DLD1 (cell line): ENCODE measurements at regions not wholly inside any gene's neighbourhood (a gene's known extent, or its start where the extent isn't known, plus 50 kb on each side); places are given as distances from the start of the nearest gene placed in this dataset.
"Not testable (repeated sequence)": the region's sequence is repeated elsewhere in the genome, so short reads cannot be mapped to it uniquely, and the experiment has no call there.

Source experiments
- in situ Hi-C: cut with HindIII; loops from 2 replicates; pipeline ENCODE4 v1.10.0; 2017; ENCODE audit warnings: low sequenced_read_pairs

DNA sequence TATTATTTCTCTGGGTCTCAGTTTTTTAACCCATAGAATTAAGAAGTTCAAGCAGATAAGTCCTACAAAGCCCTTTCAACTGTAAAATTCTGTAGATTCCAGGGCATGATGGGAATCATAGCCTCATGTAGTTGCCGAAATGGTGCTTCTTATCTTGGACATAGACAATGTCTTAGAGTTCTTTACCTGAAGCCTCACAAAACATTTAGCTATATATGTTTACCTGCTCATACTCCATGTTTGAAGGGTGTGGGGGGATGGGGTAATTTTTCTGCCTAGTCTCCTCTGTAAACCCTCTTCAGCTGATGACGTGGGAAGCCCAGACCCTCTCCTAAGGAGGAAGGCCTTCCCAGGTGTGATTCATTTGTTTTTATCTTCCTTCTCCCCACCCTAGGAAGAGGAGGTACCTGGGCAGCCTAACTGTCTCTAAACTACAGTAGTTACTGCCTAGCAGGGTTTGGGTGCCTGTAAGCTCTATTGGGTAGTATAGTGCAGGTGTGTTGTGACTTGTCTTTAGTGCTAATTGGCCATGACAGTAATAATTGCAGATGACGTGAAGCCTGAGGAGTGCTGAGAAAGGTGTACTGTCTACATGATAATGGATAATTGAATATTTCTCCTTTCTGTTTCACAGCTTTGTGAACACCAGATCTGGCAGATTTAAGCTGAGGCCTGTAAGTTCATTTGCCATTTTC lies 230.8 kb downstream of the TFAP2B start:
- in situ Hi-C loops, result no loop called here

DNA sequence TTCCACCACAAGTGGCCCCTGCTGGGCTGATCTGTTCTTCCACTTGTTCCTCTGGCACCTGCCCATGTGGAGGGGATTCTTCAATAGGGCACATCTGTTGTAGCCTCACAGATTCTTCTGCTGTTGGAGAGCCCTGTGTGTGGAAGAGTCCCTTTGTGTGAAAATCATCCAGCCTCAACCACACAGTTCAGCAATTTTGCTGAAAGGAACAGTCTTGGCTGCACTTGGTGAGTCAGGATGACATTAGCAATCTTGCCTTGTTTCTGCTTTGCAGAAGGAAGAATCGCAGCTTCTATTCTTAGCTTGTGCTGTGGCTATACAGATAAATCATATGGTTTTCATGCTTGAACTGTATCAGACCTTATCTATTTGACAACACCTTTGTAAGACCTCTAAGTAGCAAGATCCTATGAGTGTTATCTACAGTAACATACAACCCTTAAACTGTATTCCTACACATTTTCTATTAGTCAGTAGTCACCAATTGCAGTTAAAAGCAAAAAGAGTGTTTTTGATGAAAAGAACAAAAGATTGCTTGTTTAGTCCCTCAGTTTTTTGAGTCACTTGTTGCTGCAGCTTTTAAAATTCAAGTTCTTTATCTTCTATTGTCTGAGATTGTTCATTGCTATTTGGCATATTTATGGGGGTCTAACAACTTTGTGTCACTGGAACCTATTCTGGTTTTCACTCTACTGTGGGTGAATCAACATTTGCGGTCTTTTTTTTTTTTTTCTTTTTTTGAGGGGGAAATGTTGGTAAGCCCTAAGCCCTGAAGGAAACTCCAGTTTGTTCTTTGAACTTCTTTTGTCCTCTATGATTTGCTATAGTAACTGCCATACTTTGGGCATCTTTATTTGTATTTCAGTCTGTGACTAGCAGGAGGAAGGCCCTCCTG lies 231.6 kb downstream of the TFAP2B start:
- in situ Hi-C loops, result no loop called here

DNA sequence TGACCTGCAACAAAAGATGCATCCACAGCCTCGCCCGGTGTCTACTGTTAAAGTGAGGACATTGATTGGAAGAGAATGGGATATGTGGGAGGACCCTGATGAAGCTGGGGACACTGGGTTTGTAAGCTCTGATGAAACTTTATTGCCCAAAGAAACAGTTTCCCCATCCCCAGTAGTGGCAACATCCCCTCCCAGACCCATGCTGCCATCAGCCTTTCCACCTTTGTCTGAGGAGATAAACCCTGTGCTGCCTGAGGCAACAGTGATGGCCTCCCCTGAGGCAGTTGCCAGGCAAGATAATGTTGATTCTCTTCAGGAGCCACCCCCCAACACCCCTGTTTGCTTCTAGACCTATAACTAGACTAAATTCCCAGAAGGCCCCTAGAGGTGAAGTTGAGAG lies 234.0 kb downstream of the TFAP2B start:
- in situ Hi-C loops, result not testable (repeated sequence)

DNA sequence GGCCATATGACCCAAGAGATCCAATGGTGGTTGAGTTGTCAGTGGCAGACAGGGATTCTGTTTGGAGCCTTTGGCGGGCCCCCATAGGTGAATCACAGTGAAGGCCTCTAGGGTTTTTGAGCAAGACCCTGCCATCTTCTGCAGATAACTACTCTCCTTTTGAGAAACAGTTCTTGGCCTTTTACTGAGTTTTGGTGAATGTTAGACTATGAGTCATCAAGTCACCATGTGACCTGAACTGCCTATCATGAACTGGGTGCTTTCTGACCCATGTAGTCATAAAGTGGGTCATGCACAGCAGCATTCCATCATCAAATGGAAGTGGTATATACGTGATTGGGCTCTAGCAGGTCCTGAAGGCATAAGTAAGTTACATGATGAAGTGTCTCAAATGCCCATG lies 236.6 kb downstream of the TFAP2B start:
- in situ Hi-C loops, result not testable (repeated sequence)

DNA sequence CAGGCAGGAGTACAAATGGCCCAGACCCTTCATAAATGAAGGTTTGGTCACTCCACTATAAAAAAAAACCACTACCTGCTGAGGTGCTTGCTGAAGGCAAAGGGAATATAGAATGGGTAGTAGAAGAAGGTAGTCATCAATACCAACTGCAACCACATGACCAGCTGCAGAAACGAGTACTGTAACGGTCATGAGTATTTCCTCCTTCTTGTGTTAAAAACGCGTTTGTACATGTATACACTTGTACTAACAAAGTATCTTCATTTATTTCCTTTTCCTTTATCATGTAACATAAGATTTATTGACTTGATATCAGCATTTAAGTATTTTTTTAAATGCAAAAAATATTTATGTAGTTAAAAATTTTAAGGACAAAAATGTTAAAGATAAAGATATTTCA lies 238.6 kb downstream of the TFAP2B start:
- in situ Hi-C loops, result no loop called here

DNA sequence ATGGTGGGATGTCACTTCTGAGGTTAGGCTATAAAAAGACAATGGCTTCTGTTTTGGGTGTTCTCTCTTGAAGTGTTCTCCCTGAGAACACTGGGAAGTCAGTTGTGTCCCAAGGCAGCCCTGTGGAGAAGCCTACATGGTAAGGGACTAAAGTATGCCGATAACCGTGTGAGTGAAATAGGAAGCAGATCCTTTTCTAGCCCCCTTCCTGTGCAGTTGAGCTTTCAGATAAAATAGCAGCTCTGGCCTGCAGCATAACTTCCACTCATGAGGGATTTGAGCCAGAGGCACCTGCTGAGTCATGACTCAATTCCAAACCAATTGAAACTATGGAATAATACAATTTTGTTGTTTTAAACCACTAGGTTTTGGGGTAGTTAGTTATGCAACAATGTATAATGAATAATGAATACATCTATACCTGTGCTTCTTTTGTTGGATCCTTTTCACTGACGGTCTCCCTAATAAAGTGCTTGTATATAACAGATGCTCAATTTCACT lies 241.6 kb downstream of the TFAP2B start:
- in situ Hi-C loops, result no loop called here

DNA sequence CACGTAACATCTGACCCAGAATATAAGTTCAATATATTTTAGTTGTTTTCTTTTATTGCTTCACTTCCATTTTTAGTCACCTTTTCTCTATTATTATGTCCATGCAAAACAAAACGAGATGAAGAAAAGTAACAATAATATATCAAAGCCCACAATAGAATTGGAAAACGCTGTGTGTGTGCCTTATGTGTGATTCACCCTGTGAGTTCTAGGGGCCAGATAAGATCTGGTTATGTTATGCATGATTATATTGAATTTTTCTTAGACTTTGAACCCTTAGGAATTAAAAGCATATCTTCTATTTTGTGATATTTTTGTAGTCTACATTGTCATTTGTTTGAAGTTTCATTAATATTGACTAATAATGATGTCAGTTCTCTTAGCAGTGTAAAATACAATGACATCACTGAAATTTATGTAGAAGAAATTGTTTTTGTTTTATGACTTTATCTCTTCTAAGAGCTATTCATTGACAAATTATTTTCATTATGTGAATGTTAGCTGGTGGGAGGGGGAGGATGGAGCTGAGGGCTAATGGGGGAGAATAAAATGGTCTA lies 243.6 kb downstream of the TFAP2B start:
- in situ Hi-C loops, result no loop called here

DNA sequence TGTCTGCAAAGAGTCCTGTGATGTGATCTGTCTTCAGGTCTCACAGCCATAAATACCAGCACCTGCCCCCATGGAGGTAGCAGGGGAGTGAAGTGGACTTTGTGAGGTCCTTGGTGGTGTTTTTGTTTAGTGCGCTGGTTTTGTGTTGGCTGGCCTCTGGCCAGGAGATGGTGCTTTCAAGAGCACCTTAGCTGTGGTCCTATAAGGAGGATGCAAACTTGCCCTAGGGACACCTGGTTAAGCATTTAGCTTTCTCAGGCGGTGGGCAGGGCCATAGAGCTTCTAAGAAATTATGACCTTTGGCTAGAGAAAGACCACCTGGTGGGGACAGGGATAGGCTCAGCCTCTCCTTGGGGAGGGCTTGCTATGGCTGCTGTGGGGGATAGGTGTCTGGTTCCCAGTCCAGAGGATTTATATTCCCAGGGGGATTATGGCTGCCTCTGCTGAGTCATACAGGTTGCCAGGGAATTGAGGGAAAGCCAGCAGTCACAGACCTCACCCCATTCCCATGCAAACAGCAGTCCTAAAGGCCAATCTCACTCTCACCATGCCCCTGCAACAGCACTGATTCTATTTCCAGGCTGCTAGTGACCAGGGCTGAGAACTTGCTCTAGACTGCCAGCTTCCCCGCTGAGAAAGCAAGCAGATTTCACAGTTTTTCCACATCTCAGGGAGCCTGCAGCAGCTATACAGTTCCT lies 259.3 kb downstream of the TFAP2B start:
- in situ Hi-C loops, result no loop called here

DNA sequence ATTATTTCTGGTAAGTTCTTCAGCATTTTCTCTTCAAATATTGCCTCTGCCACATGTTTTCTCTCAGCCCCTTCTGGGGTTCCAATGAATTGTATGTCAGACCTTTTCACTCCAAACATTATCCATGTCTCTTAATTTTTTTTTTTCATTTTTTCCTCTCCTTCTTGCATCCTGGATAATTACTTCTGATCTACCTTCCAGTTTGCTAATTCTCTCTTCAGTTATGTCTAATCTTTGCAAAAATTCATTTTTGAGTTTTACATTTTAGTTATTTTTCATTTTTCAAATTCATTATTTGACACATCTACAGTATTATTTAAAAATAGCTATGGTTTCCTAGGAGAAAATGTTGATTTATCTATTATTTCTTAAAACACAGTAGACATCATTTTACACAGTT lies 271.7 kb downstream of the TFAP2B start:
- in situ Hi-C loops, result no loop called here

DNA sequence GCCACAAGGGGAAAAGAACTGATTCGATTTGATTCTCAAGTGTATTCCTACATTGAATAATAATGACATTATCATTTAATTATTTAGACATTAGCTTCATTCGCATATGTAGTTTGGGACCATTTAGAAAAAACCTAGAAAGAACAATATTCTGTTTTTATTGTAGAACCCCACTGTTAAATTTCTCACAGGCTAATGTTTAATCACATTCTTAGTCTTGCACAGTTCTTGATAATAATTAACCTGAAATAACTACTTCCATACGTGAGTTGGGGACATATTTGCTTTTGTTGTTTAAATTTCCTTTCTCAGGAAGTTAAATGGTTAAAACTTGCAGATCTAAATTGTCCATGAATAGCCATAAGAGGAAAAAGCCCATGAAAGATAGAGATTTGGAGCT lies 275.2 kb downstream of the TFAP2B start:
- in situ Hi-C loops, result no loop called here

DNA sequence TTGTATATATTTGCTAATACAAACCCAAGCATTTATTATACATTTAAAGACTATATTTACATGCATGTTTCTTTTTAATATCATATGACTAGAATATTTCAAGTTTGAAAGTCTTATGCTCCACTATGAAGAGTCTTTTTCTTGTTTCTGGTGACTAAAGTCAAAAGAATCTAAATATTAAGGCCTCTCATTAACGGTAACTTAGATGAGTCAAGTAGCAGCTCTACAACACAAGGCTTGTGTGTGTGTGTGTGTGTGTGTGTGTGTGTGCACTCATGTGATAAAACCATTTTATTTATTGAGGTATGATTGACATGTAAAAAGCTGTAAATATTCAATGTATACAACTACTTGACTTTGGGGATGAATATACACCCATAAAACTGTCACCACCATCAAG lies 275.6 kb downstream of the TFAP2B start:
- in situ Hi-C loops, result no loop called here

DNA sequence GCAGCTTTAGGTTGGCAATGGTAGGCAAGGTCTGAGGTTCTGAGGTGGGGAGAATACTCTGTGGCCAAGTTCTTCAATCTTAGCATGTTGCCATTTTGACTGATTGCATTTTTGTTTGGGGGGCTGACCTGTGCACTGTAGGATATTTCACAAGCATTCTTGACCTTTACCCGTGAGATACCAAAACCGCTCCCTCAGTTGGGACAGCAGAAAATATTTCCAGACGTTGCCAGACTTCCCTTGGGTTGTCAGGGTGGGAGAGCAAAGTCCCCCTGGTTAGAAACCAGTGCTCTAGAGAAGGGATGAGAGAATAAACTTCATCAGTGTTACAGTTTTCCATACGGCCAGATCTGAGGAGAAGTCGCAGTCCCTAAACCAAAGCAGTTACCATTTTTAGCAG lies 279.6 kb downstream of the TFAP2B start:
- in situ Hi-C loops, result no loop called here

DNA sequence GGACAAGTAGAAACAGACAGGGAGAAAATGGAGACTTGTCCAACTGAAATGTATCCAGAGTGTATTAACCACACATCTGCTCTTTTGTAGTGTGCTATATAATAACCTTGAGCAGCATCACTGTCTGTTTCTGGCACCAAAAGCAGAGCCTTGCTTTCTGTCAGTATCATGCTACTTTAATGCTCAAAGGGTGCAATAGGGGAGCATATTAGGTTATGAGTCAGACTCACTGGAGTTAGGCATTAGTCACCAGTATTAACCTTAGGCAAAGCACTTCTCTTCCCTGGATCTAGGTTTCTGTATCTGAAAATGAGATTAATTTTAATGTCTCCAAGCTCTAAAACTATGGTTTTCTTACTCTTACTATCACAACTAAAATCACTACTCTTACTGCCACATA lies 280.1 kb downstream of the TFAP2B start:
- in situ Hi-C loops, result no loop called here

DNA sequence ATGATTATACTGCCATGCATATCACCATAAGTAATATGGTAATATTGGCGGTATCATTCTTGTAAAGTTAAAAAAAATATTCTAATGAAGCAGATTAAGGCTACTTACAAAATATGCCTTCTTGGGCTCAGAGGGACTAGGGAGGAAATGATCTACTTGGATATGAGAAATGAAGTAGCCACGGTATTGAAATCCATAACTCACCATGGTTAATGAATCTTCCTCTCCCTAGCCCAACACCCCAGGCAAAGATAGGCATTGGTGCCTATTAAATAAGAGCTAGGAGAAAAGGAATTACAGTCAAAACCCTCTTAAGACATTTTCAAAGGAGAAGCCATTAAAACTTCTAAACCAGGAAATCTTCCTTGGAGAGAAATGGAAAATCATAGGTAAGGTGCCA lies 280.5 kb downstream of the TFAP2B start:
- in situ Hi-C loops, result no loop called here

DNA sequence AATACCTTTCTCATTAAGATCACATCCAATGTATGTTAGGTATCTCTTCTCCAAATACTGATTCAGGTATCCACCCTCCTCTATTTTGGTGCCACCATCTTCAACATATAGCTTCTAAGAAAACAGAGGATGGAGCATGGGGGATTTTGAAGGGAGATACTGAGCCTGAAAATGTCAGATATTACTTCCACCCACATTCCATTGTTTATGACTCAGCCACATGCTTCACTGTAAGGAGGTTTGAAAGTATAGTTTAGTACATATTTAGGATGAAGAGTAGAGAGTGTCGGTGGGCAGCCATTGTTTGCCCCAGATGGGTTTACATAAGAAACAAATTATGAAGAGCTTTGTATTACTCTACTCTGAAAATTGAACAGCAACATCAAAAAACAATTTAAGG lies 286.7 kb downstream of the TFAP2B start:
- in situ Hi-C loops, result no loop called here

DNA sequence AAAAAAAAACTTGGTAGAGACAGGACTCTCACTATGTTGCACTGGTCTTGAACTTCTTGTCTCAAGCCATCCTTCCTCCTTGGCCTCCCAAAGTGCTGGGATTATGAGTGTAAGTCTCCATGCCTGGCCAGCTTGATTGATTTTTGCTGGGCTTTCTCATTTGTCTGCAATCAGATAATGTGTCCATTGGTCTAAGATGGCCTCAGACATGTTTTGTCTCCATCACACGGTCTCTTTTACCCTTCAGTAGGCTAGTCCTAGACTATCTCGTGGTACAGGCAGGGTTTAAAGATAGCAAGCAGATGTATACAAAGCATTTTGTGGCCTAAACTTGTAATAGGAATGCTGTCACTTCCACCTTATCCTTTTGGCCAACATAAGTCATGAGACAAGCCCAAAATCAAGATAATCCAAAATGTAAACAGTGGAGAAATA lies 289.1 kb downstream of the TFAP2B start:
- in situ Hi-C loops, result no loop called here

DNA sequence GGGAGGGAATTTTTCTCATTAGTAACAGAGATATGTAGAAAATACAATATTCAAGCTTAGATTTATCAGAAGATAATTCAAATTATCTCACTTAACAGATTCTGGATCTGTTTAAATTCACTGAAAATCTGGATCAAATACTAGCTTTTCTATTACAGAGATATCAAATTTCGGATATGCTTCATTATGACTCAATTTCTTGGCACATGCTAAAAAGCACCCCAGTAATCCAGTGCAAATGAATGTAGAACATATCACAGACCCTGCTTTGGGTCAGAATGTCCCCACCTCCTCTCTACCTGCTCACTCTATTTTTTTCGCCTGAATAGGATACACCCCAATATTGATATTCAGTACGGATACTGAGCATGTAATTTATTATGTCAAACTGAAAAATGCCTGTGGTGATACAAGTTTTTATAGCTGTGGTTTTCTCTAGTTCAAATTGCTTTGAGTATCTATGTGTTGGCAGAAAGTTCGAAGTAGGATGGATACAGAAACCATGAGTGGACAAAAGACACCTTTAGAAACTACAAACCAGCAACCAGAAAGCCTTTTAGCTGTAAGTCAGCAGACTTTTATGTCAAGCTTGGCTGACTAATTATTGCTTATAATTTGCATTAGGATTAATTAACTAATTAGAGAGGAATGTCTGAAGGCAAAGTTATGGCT lies 290.0 kb downstream of the TFAP2B start:
- in situ Hi-C loops, result no loop called here

DNA sequence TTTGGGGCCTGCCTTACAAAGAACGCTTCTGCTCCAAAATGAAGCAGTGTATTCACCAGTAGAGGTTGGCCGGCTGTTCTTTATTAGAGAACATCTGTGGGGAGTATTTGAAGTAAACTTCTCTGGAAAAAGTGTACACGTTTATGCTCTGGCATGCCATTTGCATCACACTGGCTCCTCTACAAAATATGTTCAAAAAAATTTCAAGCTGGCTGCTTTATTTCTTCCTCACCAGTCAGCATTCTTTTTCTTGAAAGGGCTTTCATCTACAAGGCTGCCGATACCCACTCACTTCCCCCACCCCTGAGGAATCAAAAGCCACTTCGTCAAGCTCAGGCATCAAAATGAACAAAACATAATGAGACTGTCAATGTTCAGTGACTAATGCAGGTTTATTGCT lies 294.1 kb downstream of the TFAP2B start:
- in situ Hi-C loops, result no loop called here

DNA sequence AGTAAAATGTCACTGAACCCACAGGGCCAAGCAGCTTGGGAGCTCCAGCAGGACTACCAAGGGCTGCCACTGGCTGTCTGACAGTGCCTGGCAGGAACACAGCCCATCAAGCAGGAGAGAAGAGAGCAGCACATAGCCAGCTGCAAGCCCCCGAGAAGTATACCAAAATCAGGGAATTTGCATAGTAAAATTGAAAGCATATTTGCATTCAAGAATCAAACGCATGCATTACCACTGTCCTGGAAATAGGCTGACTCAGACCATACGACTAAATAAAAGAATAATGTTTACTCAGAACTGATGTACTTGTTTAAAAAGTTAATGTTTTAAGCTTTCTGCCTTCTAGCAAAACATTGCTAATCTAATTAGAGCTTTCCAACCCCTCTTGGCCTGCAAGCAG lies 298.1 kb downstream of the TFAP2B start:
- in situ Hi-C loops, result no loop called here

DNA sequence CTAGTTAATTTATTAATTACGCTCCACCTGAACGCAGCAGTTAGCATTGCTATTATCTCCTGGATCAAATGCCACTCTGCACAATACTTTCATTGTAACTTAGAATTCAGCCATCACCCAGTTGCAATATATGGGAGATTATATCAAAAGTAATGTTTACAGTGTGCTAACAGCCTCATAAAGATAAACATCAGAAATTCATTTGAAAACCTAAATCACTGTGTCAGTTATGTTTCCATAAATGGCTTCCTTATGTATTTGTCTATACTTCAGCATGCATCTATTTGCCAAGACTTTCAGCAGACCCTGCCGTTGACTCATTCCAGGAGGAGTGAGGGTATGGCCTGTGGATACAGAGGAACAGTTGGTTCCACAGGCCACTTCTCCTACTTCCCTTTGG lies 300.1 kb downstream of the TFAP2B start:
- in situ Hi-C loops, result no loop called here

DNA sequence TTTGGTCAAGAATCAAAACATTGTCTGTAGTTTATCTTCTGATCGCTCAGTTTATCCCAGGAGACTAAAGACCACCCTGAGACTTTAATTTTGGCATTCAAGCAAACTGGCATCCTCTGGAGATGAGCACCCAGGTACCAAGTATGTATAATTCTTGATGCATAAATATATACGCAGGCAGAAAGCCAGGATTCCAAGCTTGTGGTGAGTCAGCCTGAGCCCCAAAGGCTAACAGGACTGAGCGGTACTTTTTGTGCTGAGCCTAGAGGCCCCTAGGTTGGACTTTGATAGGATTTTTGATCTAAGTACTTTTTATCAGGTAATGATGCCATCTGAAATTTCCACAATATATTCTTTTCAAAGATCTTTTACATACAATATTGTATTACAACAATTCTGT lies 301.3 kb downstream of the TFAP2B start:
- in situ Hi-C loops, result no loop called here
